K562 (cell line): ENCODE measurements at regions not wholly inside any gene's neighbourhood (a gene's known extent, or its start where the extent isn't known, plus 50 kb on each side); places are given as distances from the start of the nearest gene placed in this dataset.

Experiments
- ATAC-seq: fragments of 200-7000 bp; cut with Tn5 transposase; 3 replicates; pipeline ENCODE4 v1.9.1; 2020; ENCODE audit warnings: moderate library complexity
- BruUV-seq: library from RNA; stranded (reverse); fragments of 400-500 nt; replicated peaks from 2 replicates; lab custom pipeline; 2021; lab: Mats Ljungman, UMichigan
- CTCF ChIA-PET: fragments of 300-600 bp; formaldehyde crosslinking; extraction: SDS; loops from one replicate; lab custom pipeline; 2021; ENCODE audit warnings: low intra/inter-chr PET ratio; lab: Yijun Ruan, JAX
- POLR2A ChIA-PET: fragments of 300-600, 350-650 bp; sonication (Branson Sonifier 250); formaldehyde crosslinking; extraction: SDS; loops from one replicate; lab custom pipeline; 2021; ENCODE audit warnings: antibody characterized with exemption, inconsistent platforms; lab: Yijun Ruan, JAX
- DNase-seq, 4 experiments: peaks; one replicate each; pipeline versions ENCODE4 v3.0.0 to v3.0.0-alpha.2; 2011 to 2018; ENCODE audit warnings: low spot score in 3 of 4, mixed read lengths in 3 of 4; ENCODE audit errors: extremely low read depth in 1 of 4
- FAIRE-seq: peaks from 2 replicates; lab custom pipeline; 2011; peaks lifted over from hg19 to GRCh38; lab: Jason Lieb, UNC
- H2AFZ ChIP-seq: 2 replicates; pipeline ENCODE4 v1.6.0; 2011; ENCODE audit warnings: low read depth, low read length, control low read depth, inconsistent platforms
- H3K27ac ChIP-seq: fragments of 200-600 bp; 3 replicates; pipeline ENCODE4 v1.8.0; 2011; ENCODE audit warnings: low read depth, mild to moderate bottlenecking, control low read depth, inconsistent platforms, low read length, moderate library complexity, mixed read lengths; ENCODE audit errors: extremely low read depth
- H3K27me3 ChIP-seq, 2 experiments: fragments of 300-600 bp in 1 of 2; 2 replicates in 1 of 2; 3 replicates in 1 of 2; pipeline versions ENCODE4 v1.6.0 to v1.8.0; 2011; ENCODE audit warnings: inconsistent platforms in 2 of 2, low read length in 2 of 2, mild to moderate bottlenecking in 1 of 2, mixed read lengths in 1 of 2, moderate library complexity in 1 of 2; ENCODE audit not compliant: control insufficient read depth in 2 of 2, insufficient read depth in 2 of 2
- H3K36me3 ChIP-seq: fragments of 300-600 bp; 3 replicates; pipeline ENCODE4 v1.8.0; 2011; ENCODE audit warnings: mild to moderate bottlenecking, low read length, inconsistent platforms; ENCODE audit not compliant: control insufficient read depth, insufficient read depth
- H3K4me1 ChIP-seq, 2 experiments: fragments of 200-600 bp in 1 of 2; replicated peaks in 1 of 2; 2 replicates in 1 of 2; 3 replicates in 1 of 2; pipeline versions ENCODE4 v1.5.1 to v1.8.0; 2011; ENCODE audit warnings: inconsistent platforms in 2 of 2, low read length in 2 of 2, mild to moderate bottlenecking in 1 of 2, mixed read lengths in 1 of 2, moderate library complexity in 1 of 2; ENCODE audit not compliant: control insufficient read depth in 2 of 2, insufficient read depth in 2 of 2
- H3K4me2 ChIP-seq: 2 replicates; pipeline ENCODE4 v1.6.1; 2011; ENCODE audit warnings: low read length, control low read depth, inconsistent platforms, mixed read lengths; ENCODE audit not compliant: insufficient read depth
- H3K4me3 ChIP-seq: fragments of 200-600 bp; sonication (generic), shearing (Covaris generic); 2 replicates; pipeline ENCODE4 v1.5.1; 2016; ENCODE audit warnings: control low read depth, inconsistent platforms
- H3K79me2 ChIP-seq: fragments of 200-600 bp; 3 replicates; pipeline ENCODE4 v1.8.0; 2011; ENCODE audit warnings: low read length, inconsistent platforms; ENCODE audit not compliant: control insufficient read depth, insufficient read depth
- H3K9ac ChIP-seq, 2 experiments: 2 replicates each; pipeline versions ENCODE4 v1.6.0 to v1.6.1; 2011; ENCODE audit warnings: low read depth in 2 of 2, low read length in 2 of 2, control low read depth in 1 of 2, inconsistent platforms in 1 of 2, mild to moderate bottlenecking in 1 of 2, mixed read lengths in 1 of 2; ENCODE audit not compliant: insufficient read depth in 1 of 2
- H3K9me1 ChIP-seq: one replicate; pipeline ENCODE4 v1.6.0; 2011; ENCODE audit warnings: inconsistent platforms, mild to moderate bottlenecking, low read length, moderate library complexity; ENCODE audit not compliant: control insufficient read depth, insufficient read depth
- H3K9me3 ChIP-seq: replicated peaks from 2 replicates; pipeline ENCODE4 v1.5.1; 2011; ENCODE audit warnings: low read depth, low read length, inconsistent platforms; ENCODE audit not compliant: control insufficient read depth, insufficient read depth
- H4K20me1 ChIP-seq: replicated peaks from 2 replicates; pipeline ENCODE4 v1.6.1; 2011; ENCODE audit warnings: low read length, inconsistent platforms, mixed read lengths; ENCODE audit not compliant: control insufficient read depth, insufficient read depth
- CCAR2 ChIP-seq: fragments of 200-400 bp; formaldehyde crosslinking; IDR thresholded peaks from 2 replicates; pipeline ENCODE4 v1.6.1; 2017; ENCODE audit warnings: mild to moderate bottlenecking, low read depth, low read length
- CHD1 ChIP-seq: fragments of 200-600 bp; sonication (generic); IDR thresholded peaks from one replicate; pipeline ENCODE4 v1.6.1; 2012; ENCODE audit warnings: mild to moderate bottlenecking, moderate library complexity, low read length, inconsistent platforms
- HEY1 ChIP-seq: fragments of 250-450 bp; sonication (Bioruptor Pico); IDR thresholded peaks from 2 replicates; pipeline ENCODE4 v1.5.0; 2020; ENCODE audit warnings: mild to moderate bottlenecking, moderate library complexity, borderline replicate concordance
- HIVEP1 ChIP-seq: fragments of 250-450 bp; sonication (Bioruptor Pico); IDR thresholded peaks from 2 replicates; pipeline ENCODE4 v1.4.0; 2020; ENCODE audit warnings: mild to moderate bottlenecking
- LARP7 ChIP-seq: fragments of 450-650 bp; IDR thresholded peaks from 2 replicates; pipeline ENCODE4 v1.6.1; 2016
- LCOR ChIP-seq: sonication (generic); formaldehyde crosslinking; IDR thresholded peaks from 2 replicates; pipeline ENCODE4 v1.8.0; 2022; ENCODE audit warnings: mild to moderate bottlenecking, missing genetic modification reagents
- NBN ChIP-seq: fragments of 450-650 bp; IDR thresholded peaks from 2 replicates; pipeline ENCODE4 v1.6.1; 2016; ENCODE audit warnings: low read depth, mild to moderate bottlenecking
- NFE2 ChIP-seq: IDR thresholded peaks from 2 replicates; pipeline ENCODE4 v1.6.1; 2014; ENCODE audit warnings: antibody characterized with exemption, low read depth
- RFX5 ChIP-seq: IDR thresholded peaks from 2 replicates; pipeline ENCODE4 v1.6.1; 2011; ENCODE audit warnings: low read depth, mild to moderate bottlenecking, improper control_type of control experiment, low read length
- SLC30A9 ChIP-seq: fragments of 250-450 bp; sonication (Bioruptor Pico); IDR thresholded peaks from 2 replicates; pipeline ENCODE4 v1.8.0; 2022; ENCODE audit warnings: mild to moderate bottlenecking, moderate library complexity
- SMARCC2 ChIP-seq: fragments of 450-650 bp; IDR thresholded peaks from 2 replicates; pipeline ENCODE4 v1.6.1; 2017; ENCODE audit warnings: antibody characterized with exemption, moderate library complexity, mild to moderate bottlenecking, low read depth
- ZNF224 ChIP-seq: sonication (generic); formaldehyde crosslinking; IDR thresholded peaks from 2 replicates; pipeline ENCODE4 v1.8.0; 2022; ENCODE audit warnings: mild to moderate bottlenecking, missing genetic modification reagents
- ZNF57 ChIP-seq: fragments of 450-650 bp; formaldehyde crosslinking; IDR thresholded peaks from 2 replicates; pipeline ENCODE4 v1.4.0; 2020; ENCODE audit warnings: mild to moderate bottlenecking, moderate library complexity
- ZNF695 ChIP-seq: fragments of 450-650 bp; formaldehyde crosslinking; IDR thresholded peaks from 2 replicates; pipeline ENCODE4 v1.4.0; 2020; ENCODE audit warnings: mild to moderate bottlenecking, moderate library complexity
- ZNF77 ChIP-seq: fragments of 250-450 bp; sonication (Bioruptor Pico); IDR thresholded peaks from 2 replicates; pipeline ENCODE4 v1.5.0; 2020
- WGBS: fragments of 100-300 bp; shearing (Covaris generic); methylation state at CpG from one replicate; pipeline ENCODE4 v1.1.6; 2016; ENCODE audit warnings: low coverage, mixed read lengths; ENCODE audit not compliant: insufficient coverage; ENCODE audit errors: missing lambda C conversion rate; 5-methylcytosine and 5-hydroxymethylcytosine counted together
- in situ Hi-C: fragments of 300-500 bp; cut with MboI; formaldehyde crosslinking; loops from 4 replicates; pipeline ENCODE4 v1.15.0; 2018; ENCODE audit warnings: inconsistent platforms, mixed read lengths
- intact Hi-C: fragments of 100-400 bp; cut with micrococcal nuclease; formaldehyde crosslinking; loops from 2 replicates; pipeline ENCODE4 v1.14.2; 2022
- TF ChIP-seq, protein P1 (sequence below): fragments of 250-450 bp; sonication (Bioruptor Pico); IDR thresholded peaks from 2 replicates; pipeline ENCODE4 v1.4.0; 2020; ENCODE audit warnings: mild to moderate bottlenecking, moderate library complexity, borderline replicate concordance
- TF ChIP-seq, protein P2 (sequence below): fragments of 250-450 bp; sonication (Bioruptor Pico); IDR thresholded peaks from 2 replicates; pipeline ENCODE4 v1.8.0; 2022; ENCODE audit warnings: moderate library complexity, mild to moderate bottlenecking, inconsistent platforms

- no peak overlapping the region for H3K4me2 ChIP-seq
- POLR2A ChIA-PET = no interaction called here
- TF ChIP-seq ZNF77 (CRISPR knock-in tag) (no peak), SMARCC2 (no peak), CHD1 (no peak), CCAR2 (no peak), LARP7 (no peak), SLC30A9 (CRISPR knock-in tag) (no peak), RFX5 (no peak), LCOR (CRISPR knock-in tag) (no peak), NFE2 (no peak), HIVEP1 (no peak), NBN (no peak), ZNF224 (CRISPR knock-in tag) (no peak), ZNF695 (CRISPR knock-in tag) (no peak), HEY1 (CRISPR knock-in tag) (no peak), ZNF57 (CRISPR knock-in tag) (no peak)
- TF ChIP-seq, protein P1, sequence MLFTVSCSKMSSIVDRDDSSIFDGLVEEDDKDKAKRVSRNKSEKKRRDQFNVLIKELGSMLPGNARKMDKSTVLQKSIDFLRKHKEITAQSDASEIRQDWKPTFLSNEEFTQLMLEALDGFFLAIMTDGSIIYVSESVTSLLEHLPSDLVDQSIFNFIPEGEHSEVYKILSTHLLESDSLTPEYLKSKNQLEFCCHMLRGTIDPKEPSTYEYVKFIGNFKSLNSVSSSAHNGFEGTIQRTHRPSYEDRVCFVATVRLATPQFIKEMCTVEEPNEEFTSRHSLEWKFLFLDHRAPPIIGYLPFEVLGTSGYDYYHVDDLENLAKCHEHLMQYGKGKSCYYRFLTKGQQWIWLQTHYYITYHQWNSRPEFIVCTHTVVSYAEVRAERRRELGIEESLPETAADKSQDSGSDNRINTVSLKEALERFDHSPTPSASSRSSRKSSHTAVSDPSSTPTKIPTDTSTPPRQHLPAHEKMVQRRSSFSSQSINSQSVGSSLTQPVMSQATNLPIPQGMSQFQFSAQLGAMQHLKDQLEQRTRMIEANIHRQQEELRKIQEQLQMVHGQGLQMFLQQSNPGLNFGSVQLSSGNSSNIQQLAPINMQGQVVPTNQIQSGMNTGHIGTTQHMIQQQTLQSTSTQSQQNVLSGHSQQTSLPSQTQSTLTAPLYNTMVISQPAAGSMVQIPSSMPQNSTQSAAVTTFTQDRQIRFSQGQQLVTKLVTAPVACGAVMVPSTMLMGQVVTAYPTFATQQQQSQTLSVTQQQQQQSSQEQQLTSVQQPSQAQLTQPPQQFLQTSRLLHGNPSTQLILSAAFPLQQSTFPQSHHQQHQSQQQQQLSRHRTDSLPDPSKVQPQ (CRISPR knock-in tag) = no peak
- TF ChIP-seq, protein P2, sequence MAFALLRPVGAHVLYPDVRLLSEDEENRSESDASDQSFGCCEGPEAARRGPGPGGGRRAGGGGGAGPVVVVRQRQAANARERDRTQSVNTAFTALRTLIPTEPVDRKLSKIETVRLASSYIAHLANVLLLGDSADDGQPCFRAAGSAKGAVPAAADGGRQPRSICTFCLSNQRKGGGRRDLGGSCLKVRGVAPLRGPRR (CRISPR knock-in tag) = no peak
- H3K9me3 ChIP-seq = no peaks in the 10 kb centered on the region
- H3K27me3 ChIP-seq = no peaks in the 10 kb centered on the region
- no peak overlapping the region for H3K4me3 ChIP-seq
- CTCF ChIA-PET = no interaction called here
- no peak overlapping the region for H3K27ac ChIP-seq
- no peaks in the 10 kb centered on the region for H3K4me1 ChIP-seq
- 8% methylated on average over 2 of the region's 2 CpGs for WGBS
- DNase-seq = no peak
- in situ Hi-C loops (no loop called here), intact Hi-C loops (no loop called here)
- FAIRE-seq = no peak
- no peaks in the 10 kb centered on the region for H3K9me1 ChIP-seq
- no peaks in the 10 kb centered on the region for H3K79me2 ChIP-seq
- no peak for ATAC-seq
- H3K36me3 ChIP-seq = no peaks in the 10 kb centered on the region
- no peaks in the 10 kb centered on the region for H4K20me1 ChIP-seq
- H2AFZ ChIP-seq = no peak overlapping the region
- no TSS peak for BruUV-seq
- no peak overlapping the region for H3K9ac ChIP-seq
Measured at GRCh38 chr13:47147812-47148119, 250.9 kb upstream of the HTR2A start.
